CD4-positive, CD25-positive, alpha-beta regulatory T cell (primary cell): ENCODE measurements at regions not wholly inside any gene's neighbourhood (a gene's known extent, or its start where the extent isn't known, plus 50 kb on each side); places are given as distances from the start of the nearest gene placed in this dataset.

ENCODE experiments used
- ATAC-seq, 2 donors: fragments of 150-1000 bp; cut with Tn5 transposase; one replicate each; pipeline ENCODE4 v1.10.0; 2021; ENCODE audit warnings: low read depth in 2 of 2, moderate number of reproducible peaks in 2 of 2, moderate library complexity in 1 of 2
- DNase-seq, 3 donors: peaks; one replicate each; pipeline versions ENCODE4 v3.0.0 to v3.0.0-alpha.2; 2012 to 2022; ENCODE audit warnings: mixed read lengths in 1 of 3
- H3K27ac ChIP-seq: one replicate; pipeline ENCODE4 v1.7.0; 2013; ENCODE audit warnings: mild to moderate bottlenecking, low read length; ENCODE audit not compliant: insufficient read depth, poor library complexity, severe bottlenecking
- H3K27me3 ChIP-seq: one replicate; pipeline ENCODE4 v1.7.0; 2013; ENCODE audit warnings: low read length; ENCODE audit not compliant: control insufficient read depth, insufficient read depth
- H3K36me3 ChIP-seq: one replicate; pipeline ENCODE4 v1.7.0; 2013; ENCODE audit warnings: mild to moderate bottlenecking, low read length, moderate library complexity; ENCODE audit not compliant: control insufficient read depth, insufficient read depth
- H3K4me1 ChIP-seq: 2 replicates; pipeline ENCODE4 v1.7.0; 2013; ENCODE audit warnings: mild to moderate bottlenecking, low read length; ENCODE audit not compliant: insufficient read depth, control insufficient read depth, poor library complexity, severe bottlenecking
- H3K4me3 ChIP-seq: one replicate; pipeline ENCODE4 v1.7.0; 2013; ENCODE audit warnings: low read depth, mild to moderate bottlenecking, low read length, moderate library complexity
- H3K9me3 ChIP-seq, 2 experiments: 1 replicate in 1 of 2; 2 replicates in 1 of 2; pipeline ENCODE4 v1.7.0; 2013; ENCODE audit warnings: low read length in 2 of 2, mild to moderate bottlenecking in 1 of 2, moderate library complexity in 1 of 2; ENCODE audit not compliant: control insufficient read depth in 2 of 2
- H3K27ac Mint-ChIP-seq, 3 donors: one replicate each; pipeline ENCODE4 v1.8.0; 2020 to 2022; ENCODE audit warnings: mild to moderate bottlenecking in 3 of 3, mixed read lengths in 3 of 3, moderate library complexity in 2 of 3
- H3K27me3 Mint-ChIP-seq: one replicate; pipeline ENCODE4 v1.8.0; 2022; ENCODE audit warnings: mild to moderate bottlenecking, mixed read lengths
- H3K36me3 Mint-ChIP-seq: one replicate; pipeline ENCODE4 v1.8.0; 2020; ENCODE audit warnings: mixed read lengths
- H3K4me1 Mint-ChIP-seq, 4 donors: one replicate each; pipeline ENCODE4 v1.8.0; 2020 to 2022; ENCODE audit warnings: mixed read lengths in 4 of 4, mild to moderate bottlenecking in 1 of 4
- H3K4me3 Mint-ChIP-seq, 4 donors: one replicate each; pipeline ENCODE4 v1.8.0; 2020 to 2022; ENCODE audit warnings: mild to moderate bottlenecking in 4 of 4, mixed read lengths in 4 of 4, moderate library complexity in 3 of 4
- H3K9me3 Mint-ChIP-seq, 7 donors: one replicate each; pipeline ENCODE4 v1.8.0; 2020 to 2022; ENCODE audit warnings: mixed read lengths in 7 of 7, mild to moderate bottlenecking in 3 of 7, moderate library complexity in 2 of 7

DNA sequence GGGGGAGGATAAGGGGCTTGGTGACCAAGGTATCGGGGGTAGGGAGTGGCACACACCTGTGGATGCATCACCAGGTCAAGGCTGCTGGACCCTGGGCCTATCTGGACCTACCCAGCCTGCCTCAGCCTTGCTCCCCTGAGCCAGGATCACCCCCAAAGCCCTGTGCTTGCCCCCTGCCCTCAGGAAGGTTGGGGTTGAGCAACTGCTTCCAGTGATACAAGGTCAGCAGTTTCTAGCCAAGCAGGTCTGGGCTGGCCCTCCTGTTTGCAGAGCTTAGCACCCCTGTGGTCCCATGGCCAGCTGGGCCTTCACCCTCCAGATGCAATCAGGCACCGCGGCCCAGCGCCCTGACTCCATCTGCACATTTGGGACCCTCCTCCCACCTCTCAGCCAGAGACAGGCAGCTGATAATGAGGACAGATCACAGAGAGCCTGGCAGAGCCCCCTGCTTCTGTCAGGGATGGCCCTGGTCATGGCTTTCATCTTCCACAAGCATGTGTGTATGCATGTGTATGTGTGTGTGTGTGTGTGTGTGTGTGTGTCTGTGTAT, 154.6 kb downstream of the TFCP2L1 start:
- no peaks in the 10 kb centered on the region for H3K9me3 ChIP-seq
- no peaks in the 10 kb centered on the region for H3K27me3 ChIP-seq
- H3K4me1 Mint-ChIP-seq = no peaks in the 10 kb centered on the region
- H3K4me3 Mint-ChIP-seq = no peak overlapping the region
- no peak for DNase-seq
- H3K4me3 ChIP-seq = no peak overlapping the region
- ATAC-seq = no peak
- H3K36me3 ChIP-seq = no peaks in the 10 kb centered on the region
- H3K27me3 Mint-ChIP-seq = no peaks in the 10 kb centered on the region
- H3K4me1 ChIP-seq = no peaks in the 10 kb centered on the region
- H3K27ac ChIP-seq = no peak overlapping the region
- no peak overlapping the region for H3K27ac Mint-ChIP-seq
- no peaks in the 10 kb centered on the region for H3K36me3 Mint-ChIP-seq
- peaks cover 0 to 3% (median 0%) of the 10 kb centered on the region in 7 donors for H3K9me3 Mint-ChIP-seq

DNA sequence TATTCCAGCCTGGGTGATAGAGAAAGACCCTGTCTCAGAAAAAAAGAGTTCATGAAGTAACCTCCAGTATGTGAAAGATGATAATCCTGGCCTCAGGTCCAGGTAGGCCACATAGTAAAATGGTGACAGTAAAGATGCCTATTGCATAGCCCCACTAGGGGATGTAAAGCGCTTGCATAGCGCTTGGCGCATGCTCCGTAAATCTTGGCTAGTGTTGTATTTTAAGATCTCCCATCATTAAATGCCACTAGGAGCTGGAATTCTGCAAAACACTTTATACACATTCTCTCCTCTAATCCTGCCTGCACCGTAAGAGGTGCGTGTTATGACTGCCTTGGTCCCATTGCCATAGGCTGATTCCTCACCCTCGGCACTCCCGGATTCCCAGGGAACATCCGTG, 153.6 kb downstream of the TFCP2L1 start:
- DNase-seq = no peak
- no peaks in the 10 kb centered on the region for H3K27me3 ChIP-seq
- Mint-ChIP-seq H3K27me3 (no peaks in the 10 kb centered on the region), H3K36me3 (no peaks in the 10 kb centered on the region), H3K4me3 (no peak overlapping the region), H3K27ac (no peak overlapping the region), H3K4me1 (no peaks in the 10 kb centered on the region), H3K9me3 (peaks cover 0 to 3% (median 0%) of the 10 kb centered on the region in 7 donors)
- H3K9me3 ChIP-seq = no peaks in the 10 kb centered on the region
- no peak for ATAC-seq
- no peak overlapping the region for H3K4me3 ChIP-seq
- H3K4me1 ChIP-seq = no peaks in the 10 kb centered on the region
- no peak overlapping the region for H3K27ac ChIP-seq
- H3K36me3 ChIP-seq = no peaks in the 10 kb centered on the region

DNA sequence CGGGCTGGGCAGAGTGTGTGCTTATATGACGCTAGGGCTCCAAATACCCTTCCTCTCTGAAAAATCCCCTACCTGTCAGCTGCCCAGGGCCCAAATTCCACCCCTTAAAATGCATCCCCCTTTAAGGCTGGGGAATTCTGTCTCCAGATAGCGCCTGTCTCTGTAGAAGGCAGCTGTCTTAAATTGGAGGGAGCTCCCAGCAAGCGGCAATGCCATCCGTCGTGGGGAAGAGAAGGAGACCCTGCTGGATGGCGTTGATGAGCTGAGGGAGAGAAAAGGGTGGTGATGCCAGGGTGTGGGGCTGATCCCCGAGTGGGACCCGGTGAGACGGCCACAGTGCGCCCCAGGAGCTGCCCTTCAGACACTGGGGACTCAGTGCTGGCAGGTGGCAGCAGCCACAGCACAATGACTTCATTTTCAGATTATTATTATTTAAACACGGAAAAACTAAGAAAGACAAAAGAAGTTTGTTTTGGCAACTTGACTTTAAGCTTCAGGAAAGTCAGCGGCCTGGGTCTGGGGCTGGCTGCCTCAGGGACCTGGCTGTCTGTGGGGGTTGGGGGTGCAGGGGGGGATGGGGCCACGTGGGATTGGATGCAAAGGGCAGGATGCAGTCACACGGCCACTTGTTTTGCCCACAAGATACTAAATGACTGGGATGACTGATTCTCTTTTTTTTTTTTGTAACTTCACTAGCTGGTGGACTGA, 152.8 kb downstream of the TFCP2L1 start:
- Mint-ChIP-seq H3K27me3 (no peaks in the 10 kb centered on the region), H3K9me3 (peaks cover 0 to 3% (median 0%) of the 10 kb centered on the region in 7 donors), H3K4me3 (no peak overlapping the region), H3K27ac (no peak overlapping the region), H3K4me1 (no peaks in the 10 kb centered on the region), H3K36me3 (no peaks in the 10 kb centered on the region)
- DNase-seq (no peak), ATAC-seq (no peak)
- Histone ChIP-seq H3K27ac (no peak overlapping the region), H3K36me3 (no peaks in the 10 kb centered on the region), H3K9me3 (no peaks in the 10 kb centered on the region), H3K4me1 (no peaks in the 10 kb centered on the region), H3K27me3 (no peaks in the 10 kb centered on the region), H3K4me3 (no peak overlapping the region)

DNA sequence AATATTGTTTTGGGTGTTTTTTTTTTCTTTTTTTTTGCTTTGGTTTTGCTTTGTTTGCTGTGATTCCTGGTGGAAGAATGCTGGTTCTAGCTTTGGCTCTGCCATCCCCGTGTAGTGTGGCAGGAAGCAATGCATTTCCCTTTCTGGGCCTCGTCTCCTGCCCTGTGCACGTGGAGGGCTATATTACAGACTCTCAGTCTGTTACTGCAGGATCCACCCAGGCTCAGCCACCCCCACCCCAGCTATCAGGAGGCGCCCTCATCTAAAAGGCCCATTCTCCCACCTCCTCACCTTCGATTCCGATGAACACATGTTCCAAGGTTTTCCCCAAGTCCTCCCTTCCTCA, 152.3 kb downstream of the TFCP2L1 start:
- H3K27me3 Mint-ChIP-seq = no peaks in the 10 kb centered on the region

DNA sequence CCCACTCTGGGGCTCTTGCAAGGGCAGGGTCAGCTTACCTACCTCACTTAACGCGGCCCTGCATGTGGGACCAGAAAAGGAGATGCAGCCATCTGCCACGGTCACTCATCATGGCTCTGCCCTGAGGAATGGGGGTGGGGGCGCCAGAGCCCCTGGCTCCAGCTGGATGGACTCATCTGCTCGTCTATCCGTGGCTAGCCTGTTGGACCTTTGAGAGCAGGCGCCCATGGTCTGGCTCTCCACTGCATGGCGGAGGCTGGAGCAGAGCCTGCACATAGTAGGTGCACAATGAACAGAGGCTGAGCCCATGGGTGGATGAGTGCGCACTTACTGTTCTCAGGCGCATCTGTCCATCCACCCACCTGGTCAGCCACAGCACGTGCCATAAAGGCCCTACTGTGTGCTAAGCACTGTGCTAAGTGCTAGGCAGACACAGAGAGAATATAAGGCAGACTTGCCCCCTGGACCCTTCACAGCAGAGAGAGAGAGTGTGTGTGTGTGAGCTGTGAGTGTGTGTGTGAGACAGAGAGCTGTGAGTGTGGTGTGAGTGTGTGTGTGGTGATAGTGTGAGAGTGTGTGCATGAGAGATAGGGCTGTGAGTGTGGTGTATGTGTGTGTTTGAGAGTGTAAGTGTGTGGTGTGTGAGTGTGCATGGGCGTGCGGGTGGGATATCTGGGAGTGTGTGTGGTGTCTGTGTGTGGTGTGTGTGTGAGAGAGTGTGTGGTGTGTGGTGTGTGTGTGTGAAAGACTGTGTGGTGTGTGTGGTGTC, 151.3 kb downstream of the TFCP2L1 start:
- no peaks in the 10 kb centered on the region for H3K9me3 ChIP-seq
- no peak overlapping the region for H3K4me3 Mint-ChIP-seq
- H3K4me1 Mint-ChIP-seq = no peaks in the 10 kb centered on the region
- H3K36me3 Mint-ChIP-seq = no peaks in the 10 kb centered on the region
- DNase-seq = no peak
- H3K4me3 ChIP-seq = no peak overlapping the region
- no peaks in the 10 kb centered on the region for H3K4me1 ChIP-seq
- H3K27ac Mint-ChIP-seq = no peak overlapping the region
- no peaks in the 10 kb centered on the region for H3K36me3 ChIP-seq
- no peaks in the 10 kb centered on the region for H3K27me3 Mint-ChIP-seq
- no peaks in the 10 kb centered on the region for H3K27me3 ChIP-seq
- no peak for ATAC-seq
- no peak overlapping the region for H3K27ac ChIP-seq
- peaks cover 0 to 5% (median 0%) of the 10 kb centered on the region in 7 donors for H3K9me3 Mint-ChIP-seq

More for the DNA sequence above, 152.3 kb downstream of the TFCP2L1 start:
- Mint-ChIP-seq H3K9me3 (peaks cover 0 to 3% (median 0%) of the 10 kb centered on the region in 7 donors), H3K27ac (no peak overlapping the region), H3K4me3 (no peak overlapping the region), H3K36me3 (no peaks in the 10 kb centered on the region), H3K4me1 (no peaks in the 10 kb centered on the region)
- H3K27me3 ChIP-seq = no peaks in the 10 kb centered on the region
- H3K4me3 ChIP-seq = no peak overlapping the region
- H3K4me1 ChIP-seq = no peaks in the 10 kb centered on the region
- no peaks in the 10 kb centered on the region for H3K9me3 ChIP-seq
- DNase-seq (no peak), ATAC-seq (no peak)
- no peak overlapping the region for H3K27ac ChIP-seq
- no peaks in the 10 kb centered on the region for H3K36me3 ChIP-seq

DNA sequence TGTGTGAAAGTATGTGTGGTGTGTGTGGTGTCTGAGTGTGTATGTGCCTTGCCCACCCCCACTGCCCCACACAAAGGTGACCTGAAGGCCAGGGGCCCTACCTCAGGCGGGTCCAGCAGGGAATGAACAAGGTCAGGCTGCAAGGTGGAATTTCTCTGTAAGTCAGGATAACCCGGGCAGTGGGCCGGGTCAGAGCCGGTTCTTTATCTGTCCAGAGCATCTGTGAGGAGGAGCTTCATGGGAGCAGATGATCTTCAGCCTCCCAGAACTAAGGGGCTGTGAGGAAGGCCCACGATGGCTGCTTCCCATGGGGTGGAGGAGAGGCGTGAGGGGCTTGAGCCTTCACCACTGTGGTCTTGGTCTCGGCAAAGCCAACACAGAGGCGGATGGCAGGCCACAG, 150.3 kb downstream of the TFCP2L1 start:
- H3K27me3 Mint-ChIP-seq = no peaks in the 10 kb centered on the region
- DNase-seq (no peak), ATAC-seq (no peak)
- H3K27ac Mint-ChIP-seq = no peak overlapping the region
- no peak overlapping the region for H3K4me3 Mint-ChIP-seq
- Histone ChIP-seq H3K27ac (no peak overlapping the region), H3K4me1 (no peaks in the 10 kb centered on the region), H3K9me3 (no peaks in the 10 kb centered on the region), H3K4me3 (no peak overlapping the region), H3K36me3 (no peaks in the 10 kb centered on the region), H3K27me3 (no peaks in the 10 kb centered on the region)
- H3K9me3 Mint-ChIP-seq = peaks cover 0 to 6% (median 0%) of the 10 kb centered on the region in 7 donors
- no peaks in the 10 kb centered on the region for H3K4me1 Mint-ChIP-seq
- H3K36me3 Mint-ChIP-seq = no peaks in the 10 kb centered on the region

DNA sequence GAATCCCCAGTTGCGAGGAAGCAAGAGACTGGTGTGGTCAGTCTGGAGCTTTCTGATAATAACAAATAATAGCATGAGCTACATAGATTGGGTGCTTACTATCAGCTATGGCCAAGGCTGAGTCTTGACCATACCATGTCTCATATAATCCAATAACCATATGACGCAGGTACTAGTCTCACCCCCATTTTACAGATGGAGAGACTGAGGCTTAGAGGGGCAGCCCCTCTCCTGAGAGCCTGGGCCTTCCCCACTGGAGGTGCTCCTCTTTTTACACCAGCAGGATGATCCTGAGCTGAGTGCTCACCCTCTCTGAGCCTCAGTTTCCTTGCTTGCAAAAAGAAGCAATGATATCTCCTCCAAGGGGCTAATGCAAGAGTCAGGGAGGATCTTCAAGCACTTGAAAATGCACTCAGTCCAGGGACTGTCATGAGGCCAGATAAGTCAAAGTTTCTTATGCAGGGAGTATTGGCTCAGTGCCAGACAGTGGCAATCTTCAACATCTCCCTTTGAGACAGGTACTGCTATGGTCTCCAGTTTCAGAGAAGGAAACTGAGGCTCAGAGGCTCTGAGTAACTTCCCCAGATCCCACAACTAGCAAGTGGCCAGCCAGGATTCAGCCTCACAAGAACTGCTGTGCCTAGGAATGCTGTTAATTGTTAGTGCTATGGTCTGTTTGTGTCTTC, 149.7 kb downstream of the TFCP2L1 start:
- Mint-ChIP-seq H3K4me1 (no peaks in the 10 kb centered on the region), H3K4me3 (no peak overlapping the region), H3K27ac (no peak overlapping the region), H3K9me3 (peaks cover 0 to 6% (median 0%) of the 10 kb centered on the region in 7 donors), H3K36me3 (no peaks in the 10 kb centered on the region), H3K27me3 (no peaks in the 10 kb centered on the region)
- DNase-seq = no peak
- H3K9me3 ChIP-seq = no peaks in the 10 kb centered on the region
- no peaks in the 10 kb centered on the region for H3K36me3 ChIP-seq
- no peaks in the 10 kb centered on the region for H3K27me3 ChIP-seq
- no peak for ATAC-seq
- no peak overlapping the region for H3K27ac ChIP-seq
- H3K4me3 ChIP-seq = no peak overlapping the region
- H3K4me1 ChIP-seq = no peaks in the 10 kb centered on the region
